Lung (tissue), 11 donors: ENCODE measurements at regions not wholly inside any gene's neighbourhood (a gene's known extent, or its start where the extent isn't known, plus 50 kb on each side); places are given as distances from the start of the nearest gene placed in this dataset.

Source experiments
- ATAC-seq: fragments of 200-7000 bp; cut with Tn5 transposase; one replicate; pipeline ENCODE4 v1.9.1; 2020; ENCODE audit warnings: moderate number of reproducible peaks; ENCODE audit not compliant: insufficient read depth, low FRiP score
- DNase-seq, 3 donors: peaks; one replicate each; pipeline ENCODE4 v3.0.0-alpha.2; 2013 to 2017
- H3K27ac ChIP-seq, 2 donors: one replicate each; pipeline ENCODE4 v1.5.1; 2013; ENCODE audit warnings: mild to moderate bottlenecking in 2 of 2, moderate library complexity in 2 of 2, control low read depth in 1 of 2, inconsistent platforms in 1 of 2, low read depth in 1 of 2, low read length in 1 of 2
- H3K27me3 ChIP-seq, 3 donors: one replicate each; pipeline ENCODE4 v1.5.1; 2013; ENCODE audit warnings: low read length in 2 of 3; ENCODE audit not compliant: control insufficient read depth in 3 of 3, insufficient read depth in 3 of 3
- H3K36me3 ChIP-seq, 4 donors: one replicate each; pipeline ENCODE4 v1.5.1; 2013; ENCODE audit warnings: low read length in 4 of 4, mild to moderate bottlenecking in 1 of 4, moderate library complexity in 1 of 4; ENCODE audit not compliant: control insufficient read depth in 4 of 4, insufficient read depth in 4 of 4
- H3K4me1 ChIP-seq, 5 donors: one replicate each; pipeline ENCODE4 v1.5.1; 2013; ENCODE audit warnings: low read length in 5 of 5, mild to moderate bottlenecking in 2 of 5, moderate library complexity in 1 of 5; ENCODE audit not compliant: control insufficient read depth in 5 of 5, insufficient read depth in 5 of 5
- H3K4me3 ChIP-seq: one replicate; pipeline ENCODE4 v1.5.1; 2013; ENCODE audit warnings: mild to moderate bottlenecking, control low read depth, moderate library complexity
- H3K9ac ChIP-seq, 2 donors: one replicate each; pipeline ENCODE4 v1.5.1; 2013; ENCODE audit warnings: low read length in 2 of 2, control low read depth in 1 of 2; ENCODE audit not compliant: insufficient read depth in 1 of 2
- H3K9me3 ChIP-seq, 4 donors: one replicate each; pipeline ENCODE4 v1.5.1; 2013; ENCODE audit warnings: low read length in 3 of 4, mild to moderate bottlenecking in 1 of 4, moderate library complexity in 1 of 4; ENCODE audit not compliant: control insufficient read depth in 4 of 4, insufficient read depth in 3 of 4
- WGBS, 2 donors: extraction: QIAGEN DNeasy Blood & Tissue Kit; methylation state at CpG; one replicate each; pipeline ENCODE4 v1.1.7; 2013; 5-methylcytosine and 5-hydroxymethylcytosine counted together
- TF ChIP-seq, protein P1 (sequence below): IDR thresholded peaks from 2 replicates; pipeline ENCODE4 v1.5.1; 2012; ENCODE audit warnings: mild to moderate bottlenecking; ENCODE audit errors: control extremely low read depth, extremely low read depth
- donor health status: control.
- donor health status: control.
- donor health status: Bipolar disorder and iron deficiency.
- donor health status: healthy.
- donor health status: DM: yes; HTN: yes; CAD: no.

GRCh38 chr1:217140041-217140901 is 417.0 kb upstream of the ESRRG start:
- H3K27ac ChIP-seq: peak overlapping the region in 1 of 2 donors; percentile 56
- peaks cover 7 to 70% (median 55%) of the 10 kb centered on the region in 3 donors for H3K27me3 ChIP-seq
- no peaks in the 10 kb centered on the region for H3K36me3 ChIP-seq
- TF ChIP-seq, protein P1, sequence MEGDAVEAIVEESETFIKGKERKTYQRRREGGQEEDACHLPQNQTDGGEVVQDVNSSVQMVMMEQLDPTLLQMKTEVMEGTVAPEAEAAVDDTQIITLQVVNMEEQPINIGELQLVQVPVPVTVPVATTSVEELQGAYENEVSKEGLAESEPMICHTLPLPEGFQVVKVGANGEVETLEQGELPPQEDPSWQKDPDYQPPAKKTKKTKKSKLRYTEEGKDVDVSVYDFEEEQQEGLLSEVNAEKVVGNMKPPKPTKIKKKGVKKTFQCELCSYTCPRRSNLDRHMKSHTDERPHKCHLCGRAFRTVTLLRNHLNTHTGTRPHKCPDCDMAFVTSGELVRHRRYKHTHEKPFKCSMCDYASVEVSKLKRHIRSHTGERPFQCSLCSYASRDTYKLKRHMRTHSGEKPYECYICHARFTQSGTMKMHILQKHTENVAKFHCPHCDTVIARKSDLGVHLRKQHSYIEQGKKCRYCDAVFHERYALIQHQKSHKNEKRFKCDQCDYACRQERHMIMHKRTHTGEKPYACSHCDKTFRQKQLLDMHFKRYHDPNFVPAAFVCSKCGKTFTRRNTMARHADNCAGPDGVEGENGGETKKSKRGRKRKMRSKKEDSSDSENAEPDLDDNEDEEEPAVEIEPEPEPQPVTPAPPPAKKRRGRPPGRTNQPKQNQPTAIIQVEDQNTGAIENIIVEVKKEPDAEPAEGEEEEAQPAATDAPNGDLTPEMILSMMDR: no peak
- peak in 2 of 3 donors; percentile 20 to 48 for DNase-seq
- H3K4me1 ChIP-seq: peaks cover 0 to 32% (median 6%) of the 10 kb centered on the region in 5 donors
- WGBS, 2 donors: 19 to 28% methylated on average over 30 of the region's 30 CpGs
- no peak overlapping the region for H3K9ac ChIP-seq
- ATAC-seq: no peak
- peaks cover 0 to 9% (median 0%) of the 10 kb centered on the region in 4 donors for H3K9me3 ChIP-seq
- no peak overlapping the region for H3K4me3 ChIP-seq

GRCh38 chr1:217139513-217139912 is 416.3 kb upstream of the ESRRG start:
- TF ChIP-seq, protein P1: no peak
- Histone ChIP-seq H3K4me1 (peaks cover 0 to 39% (median 9%) of the 10 kb centered on the region in 5 donors), H3K27me3 (peaks cover 13 to 77% (median 60%) of the 10 kb centered on the region in 3 donors), H3K9me3 (peaks cover 0 to 9% (median 0%) of the 10 kb centered on the region in 4 donors), H3K27ac (no peak overlapping the region), H3K9ac (no peak overlapping the region), H3K36me3 (no peaks in the 10 kb centered on the region), H3K4me3 (no peak overlapping the region)
- WGBS, 2 donors: 4 to 10% methylated on average over 29 of the region's 29 CpGs
- ATAC-seq (no peak), DNase-seq (peak; percentile 35 to 49 (median 44))

GRCh38 chr1:217138799-217139466 is 415.7 kb upstream of the ESRRG start:
- peaks cover 19 to 83% (median 65%) of the 10 kb centered on the region in 3 donors for H3K27me3 ChIP-seq
- peak; percentile 6 to 48 (median 13) for DNase-seq

More at GRCh38 chr1:217138799-217139466, 415.7 kb upstream of the ESRRG start:
- peaks cover 0 to 45% (median 9%) of the 10 kb centered on the region in 5 donors for H3K4me1 ChIP-seq
- TF ChIP-seq, protein P1: no peak
- 17 to 27% methylated on average over 12 of the region's 12 CpGs for WGBS, 2 donors
- H3K4me3 ChIP-seq: no peak overlapping the region
- no peaks in the 10 kb centered on the region for H3K36me3 ChIP-seq
- ATAC-seq: no peak
- no peak overlapping the region for H3K9ac ChIP-seq
- H3K9me3 ChIP-seq: peaks cover 0 to 9% (median 0%) of the 10 kb centered on the region in 4 donors
- no peak overlapping the region for H3K27ac ChIP-seq
